T-helper 2 cell (primary cell): ENCODE measurements at regions not wholly inside any gene's neighbourhood (a gene's known extent, or its start where the extent isn't known, plus 50 kb on each side); places are given as distances from the start of the nearest gene placed in this dataset.
A peak's percentile ranks its signal among the peaks of the same experiment; 100 is the strongest.

Experiments
- DNase-seq, 5 experiments: peaks; one replicate each; pipeline versions ENCODE4 v3.0.0 to v3.0.0-alpha.2; 2012 to 2022

DNA sequence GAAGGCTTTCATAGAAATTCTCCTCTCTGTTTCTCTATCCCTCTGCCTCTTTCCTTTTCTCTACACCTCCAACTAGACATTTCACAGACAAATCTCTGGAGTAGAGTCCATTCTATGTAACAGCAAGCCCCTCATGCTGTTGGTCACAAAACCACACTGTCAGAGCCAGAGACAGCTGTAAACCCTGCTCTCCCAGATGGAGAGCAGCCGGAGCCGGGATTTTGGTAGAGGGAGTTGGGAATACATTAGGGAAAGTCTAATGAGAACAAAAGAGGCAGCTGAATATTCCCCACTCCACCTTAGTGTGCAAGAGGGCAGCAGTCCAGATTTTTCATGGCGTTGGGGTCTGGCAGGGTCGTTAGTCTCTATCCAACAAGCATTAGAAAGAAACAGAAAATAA is 68.3 kb upstream of the EDN1 start:
- DNase-seq = no peak

DNA sequence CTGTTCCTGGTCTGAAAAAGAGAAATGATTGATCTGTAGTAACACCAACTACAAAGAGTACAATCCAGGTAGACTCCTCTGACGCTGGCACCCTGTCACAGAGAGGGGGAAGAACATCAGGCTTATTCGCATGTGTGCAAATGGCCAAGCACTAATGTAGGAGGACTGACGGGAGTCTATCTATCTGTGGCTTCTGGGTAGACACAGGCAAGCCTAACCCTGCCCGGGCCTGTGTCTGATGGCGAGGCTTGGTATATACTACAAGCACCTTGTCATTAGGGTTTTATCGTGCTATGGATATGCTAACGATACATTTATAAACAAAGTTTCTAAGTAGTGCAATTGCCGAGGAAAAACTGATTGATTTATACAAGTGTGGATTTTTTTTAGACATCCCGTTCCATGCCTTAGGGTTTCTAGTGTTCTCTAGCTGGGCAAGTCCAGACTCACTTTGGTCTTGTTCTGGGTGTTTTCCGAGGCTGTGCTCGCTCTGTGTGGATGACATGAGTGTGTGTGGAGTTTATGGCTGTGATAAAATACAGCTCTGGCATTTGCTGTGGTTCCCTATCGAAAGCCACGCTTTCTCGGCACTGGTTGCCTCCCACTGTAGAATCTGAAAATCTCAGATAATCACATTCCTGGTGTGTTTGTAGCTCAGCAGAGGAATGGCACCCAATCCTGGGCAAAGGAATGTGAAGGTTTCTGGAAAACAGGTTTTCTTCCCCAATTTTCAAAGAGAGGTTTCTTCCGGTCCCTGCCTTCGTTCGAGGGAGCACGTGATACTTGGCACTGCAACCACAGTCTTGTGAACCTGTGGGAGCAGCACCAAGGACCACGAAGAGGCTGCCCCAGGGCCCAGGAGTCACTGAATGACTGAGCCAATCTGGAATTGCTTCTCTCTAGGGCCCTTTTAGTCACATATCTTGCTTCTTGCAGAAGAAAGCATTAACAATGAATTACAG is 67.5 kb upstream of the EDN1 start:
- no peak for DNase-seq

DNA sequence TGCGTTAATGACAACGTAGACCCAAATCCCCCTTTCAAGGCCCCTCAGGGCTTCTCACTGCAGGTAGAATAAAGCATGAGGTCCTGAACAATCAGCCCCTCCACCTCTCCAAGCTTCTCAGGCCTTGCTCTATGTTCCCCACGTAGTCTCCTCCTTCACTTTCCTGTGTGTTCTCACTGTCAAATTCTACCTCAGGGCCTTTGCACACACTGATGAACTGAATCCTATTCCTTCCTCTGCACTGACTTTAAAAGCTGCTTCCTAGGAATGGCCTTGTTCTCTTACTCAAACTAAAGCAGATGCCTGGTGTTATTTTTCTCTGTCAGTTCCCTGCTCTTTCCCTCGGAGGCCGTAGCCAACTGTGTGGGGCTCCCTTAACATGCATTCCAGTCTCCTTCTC is 66.8 kb upstream of the EDN1 start:
- DNase-seq = no peak

DNA sequence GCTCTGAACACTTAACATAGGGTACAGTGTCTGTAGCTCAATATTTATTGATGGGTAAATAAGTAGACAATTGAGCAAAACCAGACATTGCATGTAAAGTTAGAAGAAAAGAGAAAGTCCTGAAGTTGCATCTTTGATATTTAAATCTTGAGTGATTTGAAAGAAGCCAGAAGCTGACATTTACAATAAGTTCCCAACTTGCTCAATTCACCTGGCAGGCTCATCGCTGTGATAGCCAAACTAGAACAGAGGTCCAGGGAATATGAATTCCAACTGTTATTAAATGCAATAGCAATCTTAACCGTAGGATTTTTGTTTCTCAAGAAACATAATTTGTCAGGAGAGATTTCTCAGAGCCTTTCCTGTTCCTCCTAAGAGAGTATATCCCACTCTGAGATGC is 65.9 kb upstream of the EDN1 start:
- DNase-seq = no peak

DNA sequence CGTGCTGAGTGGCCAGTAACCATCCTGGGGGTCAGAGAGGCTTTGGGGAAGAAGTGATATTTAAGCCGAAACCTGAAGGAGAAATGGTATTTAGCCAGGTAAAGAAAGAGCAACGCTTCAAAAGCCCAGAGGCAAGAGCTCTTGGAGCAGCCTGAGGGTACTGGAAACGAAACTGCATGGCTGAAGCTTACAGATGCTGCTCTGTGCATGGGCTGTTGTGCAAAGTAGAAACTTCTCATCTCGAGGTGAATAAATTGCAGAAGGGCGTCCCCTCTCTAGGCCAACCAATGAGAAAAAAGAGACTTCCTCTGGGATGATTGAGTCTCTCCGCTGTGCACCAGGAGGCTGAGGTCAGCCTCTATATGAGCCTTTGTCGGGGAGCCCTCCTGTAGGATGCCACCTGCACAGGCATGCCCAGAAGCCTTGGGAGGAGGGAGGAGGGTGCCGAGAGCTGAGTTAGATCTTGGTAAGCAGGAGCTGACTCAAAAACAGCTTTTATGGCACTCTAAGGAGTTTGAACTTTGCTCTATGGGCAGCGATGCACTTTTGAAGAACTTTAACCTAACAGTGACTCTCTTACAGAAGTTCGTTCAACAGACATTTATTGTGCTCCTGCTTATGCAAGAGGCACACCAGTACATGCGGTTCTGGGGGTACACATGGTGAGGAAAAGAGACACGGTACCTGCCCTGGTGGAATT is 61.6 kb upstream of the EDN1 start:
- no peak for DNase-seq

DNA sequence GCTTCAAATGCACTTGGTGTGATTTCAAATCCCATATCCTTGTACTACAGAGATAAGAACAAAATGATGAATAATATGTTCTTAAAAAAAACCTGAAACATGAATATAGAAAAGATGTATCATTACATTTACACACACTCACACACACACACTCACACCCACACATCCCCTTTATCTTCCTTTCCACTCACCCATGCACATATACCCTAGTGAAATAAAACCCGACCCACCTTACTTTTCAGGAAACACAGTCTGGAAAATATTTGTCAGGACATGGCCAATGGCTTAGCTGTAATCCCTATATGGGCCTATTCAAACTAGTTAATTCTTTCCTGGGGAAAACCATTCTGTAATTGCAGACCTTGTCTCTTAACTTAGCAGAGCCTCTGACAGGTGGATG is 60.8 kb upstream of the EDN1 start:
- DNase-seq = no peak

DNA sequence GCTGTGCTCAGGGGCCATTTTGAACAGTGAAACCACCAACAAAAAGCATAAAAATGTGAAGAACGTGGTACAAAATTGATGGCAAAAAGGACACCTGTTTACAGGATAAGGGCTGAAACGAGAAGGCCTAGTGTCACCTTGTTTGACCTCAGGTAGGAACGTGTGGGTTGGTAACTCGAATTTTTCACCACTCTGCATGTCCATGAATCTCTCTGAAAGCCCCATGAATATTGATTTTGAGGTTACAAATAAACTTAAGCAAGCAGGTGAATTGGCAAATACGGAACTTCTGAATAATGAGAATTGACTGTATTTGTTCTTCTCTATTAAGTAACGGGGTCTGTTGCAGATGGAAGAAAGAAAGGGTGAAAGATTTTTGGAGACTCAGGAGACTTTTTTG is 59.6 kb upstream of the EDN1 start:
- DNase-seq = no peak

DNA sequence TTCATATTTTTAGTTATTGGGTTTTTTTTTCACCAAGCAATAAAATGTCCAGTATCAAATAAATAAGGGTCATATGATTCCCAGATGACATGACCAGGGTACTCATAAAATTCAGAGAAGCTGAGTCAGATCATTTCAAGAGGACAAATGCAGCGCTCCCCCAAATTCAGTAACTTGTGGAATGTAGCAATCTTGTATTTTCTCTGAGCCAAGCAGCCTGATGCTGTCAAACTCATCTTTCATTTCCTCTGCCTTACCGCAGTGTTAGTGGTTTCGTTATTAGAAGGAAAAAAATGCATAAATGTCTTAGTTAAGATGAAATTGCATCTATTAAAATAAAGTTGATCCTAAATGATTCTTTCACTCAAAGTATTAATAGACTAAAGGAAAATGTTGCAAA is 57.8 kb upstream of the EDN1 start:
- peak in 1 of 5 experiments; percentile 80 for DNase-seq

DNA sequence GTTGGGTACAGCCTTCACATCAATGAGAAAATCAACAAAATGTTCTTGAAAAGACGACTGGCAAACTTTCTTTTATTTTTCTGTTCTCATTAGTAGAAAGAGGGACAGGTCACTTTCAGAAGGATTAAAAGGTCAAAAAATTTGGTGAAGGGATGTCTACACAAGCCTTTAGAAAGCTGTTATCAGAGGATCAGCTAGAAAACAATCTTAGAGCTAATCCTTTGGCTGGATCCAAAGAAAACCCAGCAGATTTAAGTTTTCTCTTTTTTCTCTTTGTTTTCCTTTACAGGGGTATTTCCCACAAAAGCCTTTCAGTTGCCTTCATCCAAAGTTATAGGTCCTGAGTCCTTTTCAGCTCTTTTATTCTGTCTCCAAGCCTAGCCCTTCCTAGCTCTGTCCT is 57.3 kb upstream of the EDN1 start:
- no peak for DNase-seq

DNA sequence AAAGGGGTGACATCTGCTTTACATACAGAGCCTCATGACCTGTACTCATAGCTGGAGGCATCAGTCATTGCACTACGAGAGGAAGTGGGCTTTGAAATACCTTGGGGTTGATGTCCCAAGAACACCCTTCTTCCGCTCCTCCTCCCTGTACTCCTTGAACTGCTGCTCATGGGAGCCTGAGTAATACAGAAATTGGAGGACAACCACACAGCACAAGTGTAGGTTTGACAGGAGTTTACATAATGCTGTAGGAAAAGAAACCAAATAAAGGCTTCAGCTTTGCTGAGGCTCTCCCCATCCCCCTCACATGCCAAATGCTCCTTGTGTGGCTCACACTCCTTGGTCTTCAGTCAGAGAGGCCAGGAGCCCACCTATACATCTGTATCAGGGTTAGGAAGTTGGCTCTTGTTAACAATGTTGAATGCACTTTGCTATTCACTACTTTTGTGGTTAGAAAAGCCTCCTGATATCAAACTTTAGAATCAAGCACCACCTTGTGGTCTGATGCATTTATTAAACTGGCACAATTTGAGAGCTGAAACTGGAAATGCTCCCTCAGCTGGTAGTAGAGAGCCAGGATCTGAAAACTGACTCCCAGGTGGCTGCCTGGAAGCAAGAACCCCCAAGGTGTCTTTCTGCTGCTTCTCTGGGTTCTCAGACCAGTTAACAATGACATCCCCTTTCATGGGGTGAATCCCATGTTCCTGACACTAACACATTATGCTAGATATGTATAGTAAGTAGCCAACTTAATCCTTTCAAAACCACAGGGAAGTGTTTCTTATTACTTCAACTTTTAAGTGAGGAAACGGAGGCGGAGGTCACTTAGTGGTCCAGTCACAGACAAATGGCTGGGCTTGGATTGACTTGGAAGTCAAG is 56.2 kb upstream of the EDN1 start:
- DNase-seq = peak in 4 of 5 experiments; percentile 1 to 93 (median 14)

DNA sequence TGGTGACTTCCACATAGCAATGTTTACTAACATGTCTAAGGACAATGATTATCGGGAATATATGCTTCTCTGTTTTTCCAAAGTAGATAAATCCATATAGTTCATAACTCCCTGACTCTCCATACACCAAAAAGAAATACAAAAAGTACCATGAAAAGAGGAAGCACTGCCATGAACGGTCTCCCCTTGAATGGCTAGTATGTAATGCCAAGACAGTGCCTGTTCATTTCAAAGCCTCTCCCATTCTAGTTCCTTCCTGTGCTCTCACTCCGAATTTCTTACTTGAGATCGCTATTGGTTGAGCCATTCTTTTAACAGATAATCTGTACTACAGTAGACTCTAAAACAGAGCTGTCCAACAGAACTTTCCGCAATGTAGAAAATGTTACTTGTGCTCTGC is 54.8 kb upstream of the EDN1 start:
- no peak for DNase-seq

DNA sequence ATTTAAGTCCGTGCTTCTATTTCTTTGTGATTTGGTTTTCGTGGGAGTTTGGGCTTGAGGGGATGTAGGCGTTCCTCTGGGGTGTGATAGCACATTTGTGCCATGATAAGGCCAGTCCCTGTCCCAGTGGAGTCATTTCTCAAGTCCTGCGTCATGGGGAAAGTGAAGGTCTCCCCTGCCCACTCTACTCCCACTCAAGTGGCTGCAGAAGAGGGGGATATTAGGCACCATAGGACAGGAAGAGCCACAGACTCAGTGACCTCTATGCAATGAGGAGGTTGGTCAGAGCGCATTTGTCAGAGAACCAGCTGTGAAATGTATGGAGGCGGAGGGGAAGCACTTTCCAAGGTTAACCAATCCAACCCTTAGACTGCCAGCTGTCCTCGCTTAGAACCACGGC is 51.9 kb upstream of the EDN1 start:
- DNase-seq = no peak
